HG02798 (cell line): ENCODE measurements at regions not wholly inside any gene's neighbourhood (a gene's known extent, or its start where the extent isn't known, plus 50 kb on each side); places are given as distances from the start of the nearest gene placed in this dataset.
"Not testable (repeated sequence)": the region's sequence is repeated elsewhere in the genome, so short reads cannot be mapped to it uniquely, and the experiment has no call there.

ENCODE experiments used
- ATAC-seq: cut with Tn5 transposase; IDR thresholded peaks from one replicate; pipeline ENCODE4 v1.9.1; 2021; ENCODE audit warnings: mild to moderate bottlenecking; ENCODE audit not compliant: unreplicated experiment, poor library complexity

GRCh38 chr1:165965857-165966256, 138.4 kb downstream of the UCK2 start:
- no peak for ATAC-seq

DNA sequence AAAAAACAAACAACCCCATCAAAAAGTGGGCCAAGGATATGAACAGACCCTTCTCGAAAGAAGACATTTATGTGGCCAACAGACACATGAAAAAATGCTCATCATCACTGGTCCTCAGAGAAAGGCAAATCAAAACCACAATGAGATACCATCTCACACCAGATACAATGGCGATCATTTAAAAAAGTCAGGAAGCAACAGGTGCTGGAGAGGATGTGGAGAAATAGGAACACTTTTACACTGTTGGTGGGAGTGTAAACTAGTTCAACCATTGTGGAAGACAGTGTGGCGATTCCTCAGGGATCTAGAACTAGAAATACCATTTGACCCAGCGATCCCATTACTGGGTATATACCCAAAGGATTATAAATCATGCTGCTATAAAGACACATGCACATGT, 142.0 kb downstream of the UCK2 start:
- ATAC-seq, result not testable (repeated sequence)

DNA sequence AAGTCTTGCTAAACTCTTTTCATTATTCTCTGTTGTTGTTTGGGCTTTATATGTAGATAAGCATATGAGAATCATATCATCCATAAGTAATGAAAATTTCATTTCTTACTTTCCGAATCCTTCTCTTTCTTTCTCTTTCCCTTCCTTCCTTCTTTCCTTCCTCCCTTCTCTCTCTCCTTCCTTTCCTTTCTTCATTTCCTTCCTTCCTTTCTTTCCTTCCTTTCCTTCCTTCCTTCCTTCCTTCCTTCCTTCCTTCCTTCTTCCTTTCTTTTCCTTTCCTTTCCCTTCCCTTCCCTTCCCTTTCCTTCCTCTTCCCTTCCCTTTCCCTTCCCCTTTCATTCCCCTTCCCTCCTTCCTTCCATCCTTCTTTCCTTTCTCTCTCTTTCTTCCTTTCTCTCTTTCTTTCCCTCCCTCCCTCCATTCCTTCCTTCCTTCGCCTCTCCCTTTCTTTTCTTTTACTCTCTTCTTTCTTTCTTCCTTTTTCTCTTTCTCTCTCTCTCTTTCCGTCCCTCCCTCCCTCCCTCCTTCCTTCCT, 147.3 kb downstream of the UCK2 start:
- ATAC-seq, result no peak

- ATAC-seq, result no peak
Measured at GRCh38 chr1:165988275-165988674, 160.9 kb downstream of the UCK2 start.

GRCh38 chr1:165988817-165989216, 161.4 kb downstream of the UCK2 start:
- ATAC-seq, result no peak

DNA sequence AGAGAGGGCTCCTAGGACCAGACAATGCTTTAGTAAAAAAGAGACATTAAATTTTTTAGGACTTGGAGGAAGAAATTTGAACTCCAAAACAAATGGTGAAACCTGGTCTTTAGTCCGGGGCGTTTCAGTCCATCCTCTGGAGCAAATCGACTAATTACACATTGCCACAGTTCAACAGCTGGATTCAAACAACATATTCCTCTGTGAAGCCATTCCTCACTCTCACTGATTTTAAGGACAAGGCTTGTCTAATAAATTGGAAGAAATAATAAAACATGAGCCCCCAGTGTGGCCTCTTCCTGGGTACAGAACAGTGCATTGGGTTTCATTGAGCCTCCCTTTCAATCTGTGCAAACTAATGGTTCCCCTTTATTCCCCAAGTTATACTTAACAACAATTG, 165.1 kb downstream of the UCK2 start:
- ATAC-seq, result no peak

DNA sequence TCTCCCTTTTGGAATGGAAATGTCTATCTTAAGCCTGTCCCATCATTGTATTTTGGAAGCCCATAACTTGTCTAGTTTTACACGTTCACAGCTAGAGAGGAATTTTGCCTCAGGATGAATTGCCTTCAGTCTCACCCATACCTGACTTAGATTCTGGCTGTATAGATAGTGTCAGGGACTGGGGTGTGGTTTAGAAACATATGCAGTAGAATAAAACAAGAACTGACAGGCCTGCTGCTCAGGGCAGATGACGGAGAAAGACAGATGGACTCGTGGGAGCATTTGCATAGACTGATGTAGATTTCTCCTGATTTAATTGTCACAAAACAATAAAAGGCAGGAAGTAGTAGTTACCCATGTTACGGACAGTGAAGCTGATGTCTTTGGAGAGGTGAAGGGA, 166.7 kb downstream of the UCK2 start:
- no peak for ATAC-seq

- ATAC-seq, result no peak
Measured at GRCh38 chr1:165999826-166000225, 167.0 kb downstream of the FAM78B start.

- ATAC-seq, result no peak
Measured at GRCh38 chr1:166007176-166007575, 159.6 kb downstream of the FAM78B start.

DNA sequence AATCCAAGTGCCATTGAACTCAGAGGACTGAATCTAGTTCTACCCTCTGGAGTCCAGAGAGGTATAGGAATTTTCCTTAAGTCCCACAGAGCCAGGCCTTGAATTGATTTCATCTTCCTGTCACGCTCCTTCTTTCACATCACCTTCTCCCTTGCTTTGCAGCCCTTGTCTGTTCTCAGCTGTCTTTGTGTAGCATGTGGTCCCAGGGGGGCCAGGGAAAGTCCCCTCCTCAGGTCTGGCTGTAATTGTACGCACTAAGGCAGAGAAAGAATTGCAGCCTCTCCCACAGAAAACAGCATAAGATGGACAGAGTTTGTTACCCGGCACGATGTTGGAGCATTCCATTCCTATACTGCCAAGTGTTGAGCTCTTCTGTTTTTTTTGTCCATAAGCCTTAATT, 153.6 kb downstream of the FAM78B start:
- ATAC-seq, result peak; percentile 53

- no peak for ATAC-seq
Measured at GRCh38 chr1:166017395-166017794, 149.4 kb downstream of the FAM78B start.
